ENCODE measurements at regions not wholly inside any gene's neighbourhood (a gene's known extent, or its start where the extent isn't known, plus 50 kb on each side); places are given as distances from the start of the nearest gene placed in this dataset.

- TF ChIP-seq CTCF (IDR thresholded peaks at IDR 0.05) (no peak), POLR2A (IDR thresholded peaks at IDR 0.05) (no peak)
Measured at GRCh38 chr18:34033968-34034367, 190.7 kb downstream of the NOL4 start.

All from Peyer's patch (tissue), 4 donors.